ENCODE measurements at regions not wholly inside any gene's neighbourhood (a gene's known extent, or its start where the extent isn't known, plus 50 kb on each side); places are given as distances from the start of the nearest gene placed in this dataset.
"Not testable (repeated sequence)": the region's sequence is repeated elsewhere in the genome, so short reads cannot be mapped to it uniquely, and the experiment has no call there.

- H2BK20ac ChIP-seq (ENCODE audit: low read depth, low read length); H4K5ac ChIP-seq (ENCODE audit: low read depth, low read length); ATAC-seq (ENCODE audit: low read depth); H3K9me1 ChIP-seq (ENCODE audit: insufficient read depth, low read length); H3K18ac ChIP-seq (ENCODE audit: low read depth, low read length); H4K8ac ChIP-seq (ENCODE audit: low read depth in 2 of 2, low read length in 2 of 2); DNase-seq; H2AK5ac ChIP-seq (ENCODE audit: low read depth, low read length); H3K14ac ChIP-seq (replicated peaks; ENCODE audit: low read depth, low read length); CTCF ChIA-PET; POLR2A ChIA-PET (ENCODE audit: unreplicated experiment); H4K91ac ChIP-seq (ENCODE audit: insufficient read depth, low read depth, low read length); dilution Hi-C loops (cut with HindIII; ENCODE audit: low sequenced_read_pairs, unreplicated experiment); H3K79me1 ChIP-seq (ENCODE audit: low read depth in 1 of 2, low read length in 2 of 2); BruUV-seq (replicated peaks); H3K27ac ChIP-seq (ENCODE audit: insufficient read depth, low read length); H3K9ac ChIP-seq (ENCODE audit: low read depth, low read length); H2AFZ ChIP-seq (replicated peaks; ENCODE audit: low read length, poor library complexity); H3K23ac ChIP-seq (ENCODE audit: low read depth, low read length); intact Hi-C loops (cut with micrococcal nuclease); H3K4me1 ChIP-seq (ENCODE audit: control insufficient read depth, insufficient read depth, low read length); H4K20me1 ChIP-seq (ENCODE audit: insufficient read depth, low read length); H2BK15ac ChIP-seq (ENCODE audit: low read depth, low read length); H2BK5ac ChIP-seq (ENCODE audit: low read depth, low read length, poor library complexity, severe bottlenecking); H2BK120ac ChIP-seq (ENCODE audit: low read depth, low read length); H3K36me3 ChIP-seq (ENCODE audit: control insufficient read depth, insufficient read depth, low read length); H3K4ac ChIP-seq (ENCODE audit: low read depth, low read length); H2AK9ac ChIP-seq (replicated peaks; ENCODE audit: low read depth, low read length, poor library complexity); H3K4me2 ChIP-seq (ENCODE audit: low read depth, low read length); H3K4me3 ChIP-seq (ENCODE audit: insufficient read depth, low read depth, low read length); H3K9me3 ChIP-seq (ENCODE audit: control insufficient read depth, insufficient read depth, low read length); H3K56ac ChIP-seq (ENCODE audit: extremely low read depth, insufficient read depth, low read length): not testable (repeated sequence)
- peaks cover 18% of the 10 kb centered on the region for H3K27me3 ChIP-seq (ENCODE audit: control insufficient read depth, insufficient read depth, low read length)
- in situ Hi-C loops (cut with MboI; ENCODE audit: low sequenced_read_pairs): loop anchor here (10.0 kb wide), 1 partner anchor 1839 kb away; no protein-coding TSS in a partner anchor
- 45% methylated on average over 3 of the region's 8 CpGs; no CpG with 5 or more reads in 1 of the 2 experiments for WGBS, 2 experiments (ENCODE audit: extremely low coverage in 2 of 2, insufficient read length in 1 of 2)
These were observed 131.0 kb upstream of the GRK3 start for GRCh38 chr22:25433381-25433970.

All from IMR-90 (cell line).